PC-3 (cell line): ENCODE measurements at regions not wholly inside any gene's neighbourhood (a gene's known extent, or its start where the extent isn't known, plus 50 kb on each side); places are given as distances from the start of the nearest gene placed in this dataset.

ENCODE experiments used
- ATAC-seq: fragments of 200-7000 bp; cut with Tn5 transposase; 2 replicates; pipeline ENCODE4 v1.9.1; 2020; ENCODE audit warnings: mild to moderate bottlenecking, moderate library complexity
- BruUV-seq: library from RNA; stranded (reverse); fragments of 400-500 nt; replicated peaks from 2 replicates; lab custom pipeline; 2021; lab: Mats Ljungman, UMichigan
- CTCF ChIA-PET: fragments of 300-600 bp; sonication (Branson Sonifier 250); formaldehyde crosslinking; loops from one replicate; lab custom pipeline; 2022; ENCODE audit warnings: antibody characterized with exemption; lab: Charles Lee
- POLR2A ChIA-PET: fragments of 300-600 bp; sonication (Branson Sonifier 250); formaldehyde crosslinking; loops from one replicate; lab custom pipeline; 2022; ENCODE audit warnings: antibody characterized with exemption; ENCODE audit not compliant: unreplicated experiment; lab: Charles Lee
- DNase-seq: peaks from one replicate; pipeline ENCODE4 v3.0.0-alpha.2; 2015
- H2AFZ ChIP-seq: fragments of 300-600 bp; sonication (generic); 2 replicates; pipeline ENCODE4 v1.6.0; 2016; ENCODE audit warnings: antibody characterized with exemption, low read length
- H3F3A ChIP-seq: fragments of 300-600 bp; sonication (generic); one replicate; pipeline ENCODE4 v1.6.0; 2017; ENCODE audit warnings: antibody characterized with exemption, low read length, control low read depth, mild to moderate bottlenecking; ENCODE audit not compliant: unreplicated experiment
- H3K27ac ChIP-seq: fragments of 300-600 bp; sonication (generic); 2 replicates; pipeline ENCODE4 v1.5.1; 2016; ENCODE audit warnings: mild to moderate bottlenecking, low read length
- H3K27me3 ChIP-seq: fragments of 300-600 bp; sonication (generic); 2 replicates; pipeline ENCODE4 v1.6.1; 2016; ENCODE audit warnings: low read length, mixed read lengths
- H3K36me3 ChIP-seq: fragments of 300-600 bp; sonication (generic); 2 replicates; pipeline ENCODE4 v1.6.1; 2016; ENCODE audit warnings: low read depth, mixed run types, low read length, mixed read lengths
- H3K4me1 ChIP-seq: fragments of 300-600 bp; sonication (generic); 2 replicates; pipeline ENCODE4 v1.5.1; 2016; ENCODE audit warnings: low read length; ENCODE audit not compliant: insufficient read depth
- H3K4me2 ChIP-seq: fragments of 300-600 bp; sonication (generic); 2 replicates; pipeline ENCODE4 v1.6.0; 2016; ENCODE audit warnings: low read length
- H3K4me3 ChIP-seq: fragments of 300-600 bp; sonication (generic); 2 replicates; pipeline ENCODE4 v1.5.1; 2016; ENCODE audit warnings: mild to moderate bottlenecking, low read length, mixed read lengths
- H3K79me2 ChIP-seq: fragments of 300-600 bp; sonication (generic); 2 replicates; pipeline ENCODE4 v1.6.1; 2017; ENCODE audit warnings: low read length, mixed read lengths
- H3K9ac ChIP-seq: fragments of 300-600 bp; sonication (generic); 2 replicates; pipeline ENCODE4 v1.6.0; 2016; ENCODE audit warnings: mild to moderate bottlenecking, low read length
- H3K9me2 ChIP-seq: fragments of 300-600 bp; sonication (generic); replicated peaks from 2 replicates; pipeline ENCODE4 v1.6.1; 2016; ENCODE audit warnings: mixed run types, low read length, mixed read lengths
- H3K9me3 ChIP-seq: fragments of 300-600 bp; sonication (generic); 2 replicates; pipeline ENCODE4 v1.6.1; 2016; ENCODE audit warnings: low read length, mixed read lengths
- H4K20me1 ChIP-seq: fragments of 300-600 bp; sonication (generic); 2 replicates; pipeline ENCODE4 v1.6.1; 2016; ENCODE audit warnings: low read length, mixed read lengths
- CTCF ChIP-seq: fragments of 300-600 bp; sonication (generic); conservative IDR thresholded peaks from 2 replicates; pipeline ENCODE4 v1.5.1; 2017; ENCODE audit warnings: antibody characterized with exemption, low read depth, mild to moderate bottlenecking, low read length
- EZH2 ChIP-seq: fragments of 300-600 bp; sonication (generic); IDR thresholded peaks from one replicate; pipeline ENCODE4 v1.6.1; 2017; ENCODE audit warnings: antibody characterized with exemption, mild to moderate bottlenecking, low read length; ENCODE audit not compliant: unreplicated experiment
- EZH2phosphoT487 ChIP-seq: fragments of 300-600 bp; sonication (generic); IDR thresholded peaks from 2 replicates; pipeline ENCODE4 v1.6.1; 2018; ENCODE audit warnings: mild to moderate bottlenecking, antibody characterized with exemption, low read length, borderline replicate concordance
- intact Hi-C: fragments of 100-400 bp; cut with micrococcal nuclease; formaldehyde crosslinking; loops from 2 replicates; pipeline ENCODE4 v1.9.0; 2023

- CTCF ChIA-PET, result no interaction called here
- no peaks in the 10 kb centered on the region for H3K79me2 ChIP-seq
- no peaks in the 10 kb centered on the region for H3K27me3 ChIP-seq
- no peak overlapping the region for H2AFZ ChIP-seq
- BruUV-seq, result no TSS peak
- POLR2A ChIA-PET, result no interaction called here
- H3K9ac ChIP-seq, result no peak overlapping the region
- no peaks in the 10 kb centered on the region for H3K36me3 ChIP-seq
- H3K4me2 ChIP-seq, result no peak overlapping the region
- DNase-seq, result no peak
- TF ChIP-seq CTCF, result no peak
- no peak for TF ChIP-seq EZH2phosphoT487
- no peak for TF ChIP-seq EZH2
- intact Hi-C loops, result no loop called here
- H3K9me3 ChIP-seq, result no peaks in the 10 kb centered on the region
- no peaks in the 10 kb centered on the region for H3F3A ChIP-seq
- H3K27ac ChIP-seq, result no peak overlapping the region
- no peak overlapping the region for H3K4me3 ChIP-seq
- no peaks in the 10 kb centered on the region for H3K4me1 ChIP-seq
- no peak for ATAC-seq
- no peaks in the 10 kb centered on the region for H4K20me1 ChIP-seq
- H3K9me2 ChIP-seq, result no peaks in the 10 kb centered on the region
Observed at GRCh38 chr3:102791641-102792589, 357.1 kb downstream of the ZPLD1 start.

- ChIA-PET POLR2A (no interaction called here), CTCF (no interaction called here)
- Histone ChIP-seq H3K27me3 (no peaks in the 10 kb centered on the region), H3K9me2 (no peaks in the 10 kb centered on the region), H2AFZ (no peak overlapping the region), H3F3A (no peaks in the 10 kb centered on the region), H3K36me3 (no peaks in the 10 kb centered on the region), H3K27ac (no peak overlapping the region), H3K4me1 (no peaks in the 10 kb centered on the region), H3K79me2 (no peaks in the 10 kb centered on the region), H3K4me3 (no peak overlapping the region), H4K20me1 (no peaks in the 10 kb centered on the region), H3K9me3 (no peaks in the 10 kb centered on the region), H3K9ac (no peak overlapping the region), H3K4me2 (no peak overlapping the region)
- BruUV-seq, result no TSS peak
- DNase-seq, result no peak
- TF ChIP-seq CTCF (no peak), EZH2 (no peak), EZH2phosphoT487 (no peak)
- ATAC-seq, result no peak
- intact Hi-C loops, result no loop called here
Observed at GRCh38 chr3:102796804-102797203, 362.0 kb downstream of the ZPLD1 start.

- Histone ChIP-seq H3K27ac (no peak overlapping the region), H4K20me1 (no peaks in the 10 kb centered on the region), H3K4me3 (no peak overlapping the region), H3K4me1 (no peaks in the 10 kb centered on the region), H2AFZ (no peak overlapping the region), H3K79me2 (no peaks in the 10 kb centered on the region), H3K9ac (no peak overlapping the region), H3K9me3 (no peaks in the 10 kb centered on the region), H3K27me3 (no peaks in the 10 kb centered on the region), H3F3A (no peaks in the 10 kb centered on the region), H3K36me3 (no peaks in the 10 kb centered on the region), H3K9me2 (no peaks in the 10 kb centered on the region), H3K4me2 (no peak overlapping the region)
- BruUV-seq, result no TSS peak
- no peak for TF ChIP-seq EZH2
- no peak for TF ChIP-seq CTCF
- no peak for TF ChIP-seq EZH2phosphoT487
- POLR2A ChIA-PET, result no interaction called here
- DNase-seq (no peak), ATAC-seq (no peak)
- CTCF ChIA-PET, result no interaction called here
- intact Hi-C loops, result no loop called here
Observed at GRCh38 chr3:102802819-102803420, 368.1 kb downstream of the ZPLD1 start.
